AG04450 (cell line): ENCODE measurements at regions not wholly inside any gene's neighbourhood (a gene's known extent, or its start where the extent isn't known, plus 50 kb on each side); places are given as distances from the start of the nearest gene placed in this dataset.
"Not testable (repeated sequence)": the region's sequence is repeated elsewhere in the genome, so short reads cannot be mapped to it uniquely, and the experiment has no call there.

Experiments
- CTCF ChIA-PET: fragments of 300-600, 350-600 bp; formaldehyde crosslinking; extraction: SDS; loops from one replicate; lab custom pipeline; 2022; ENCODE audit warnings: antibody characterized with exemption, inconsistent platforms; lab: Charles Lee
- POLR2A ChIA-PET: fragments of 350-600 bp; formaldehyde crosslinking; extraction: SDS; loops from one replicate; lab custom pipeline; 2021; ENCODE audit warnings: antibody characterized with exemption, inconsistent platforms; lab: Yijun Ruan, JAX
- DNase-seq: peaks from one replicate; pipeline ENCODE4 v3.0.0-alpha.2; 2011; ENCODE audit warnings: low read depth, low spot score
- H3K27ac ChIP-seq: one replicate; pipeline ENCODE4 v1.5.1; 2012; ENCODE audit warnings: low read depth, low read length, control low read depth
- H3K27me3 ChIP-seq: one replicate; pipeline ENCODE4 v1.6.0; 2012; ENCODE audit warnings: low read length; ENCODE audit not compliant: control insufficient read depth, insufficient read depth
- H3K4me3 ChIP-seq: 2 replicates; pipeline ENCODE4 v1.5.1; 2011; ENCODE audit warnings: mild to moderate bottlenecking, low read depth, low read length, control low read depth
- H3K9me3 ChIP-seq: 2 replicates; pipeline ENCODE4 v1.5.1; 2012; ENCODE audit warnings: low read length; ENCODE audit not compliant: control insufficient read depth, insufficient read depth
- CTCF ChIP-seq: IDR thresholded peaks from 2 replicates; pipeline ENCODE4 v1.5.1; 2011; ENCODE audit warnings: low read depth, low read length, control low read depth, inconsistent platforms

DNA sequence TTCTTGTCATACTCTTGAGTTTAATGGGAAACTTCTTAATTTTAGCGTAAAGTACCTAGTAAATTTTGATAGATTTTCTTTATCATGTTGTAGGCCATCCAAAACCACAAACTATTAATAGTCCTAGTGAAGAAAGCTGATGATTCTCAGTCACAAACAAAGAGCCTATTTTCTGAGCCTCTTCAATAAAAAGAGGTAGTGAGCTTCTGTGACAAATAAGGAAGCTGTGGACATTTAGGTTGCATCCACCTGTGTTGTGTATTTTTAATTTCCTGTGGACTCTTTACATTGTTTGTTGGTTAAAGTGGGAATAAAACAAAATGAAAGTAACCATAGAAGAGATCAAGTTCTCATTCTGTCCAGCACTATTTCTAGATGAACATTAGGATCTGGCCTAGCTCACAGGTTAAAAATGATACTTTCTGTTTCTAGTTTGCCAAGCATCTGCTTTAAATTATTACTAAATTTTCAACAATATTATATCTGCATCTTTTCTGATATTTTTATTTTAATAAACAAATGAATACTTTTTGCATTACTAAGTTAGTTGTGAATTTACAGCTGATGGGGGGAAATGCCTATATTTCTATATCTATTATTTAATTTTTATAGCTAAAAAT lies 702.2 kb upstream of the ADGRL4 start:
- Histone ChIP-seq H3K27me3 (no peaks in the 10 kb centered on the region), H3K9me3 (no peaks in the 10 kb centered on the region), H3K27ac (no peak overlapping the region), H3K4me3 (no peak overlapping the region)
- ChIA-PET POLR2A (no interaction called here), CTCF (no interaction called here)
- no peak for TF ChIP-seq CTCF
- no peak for DNase-seq

GRCh38 chr1:79705218-79705617 lies 698.7 kb upstream of the ADGRL4 start:
- H3K27me3 ChIP-seq = no peaks in the 10 kb centered on the region
- ChIA-PET POLR2A (no interaction called here), CTCF (no interaction called here)
- H3K27ac ChIP-seq = no peak overlapping the region
- DNase-seq = no peak
- H3K4me3 ChIP-seq = no peak overlapping the region
- no peaks in the 10 kb centered on the region for H3K9me3 ChIP-seq
- no peak for TF ChIP-seq CTCF

DNA sequence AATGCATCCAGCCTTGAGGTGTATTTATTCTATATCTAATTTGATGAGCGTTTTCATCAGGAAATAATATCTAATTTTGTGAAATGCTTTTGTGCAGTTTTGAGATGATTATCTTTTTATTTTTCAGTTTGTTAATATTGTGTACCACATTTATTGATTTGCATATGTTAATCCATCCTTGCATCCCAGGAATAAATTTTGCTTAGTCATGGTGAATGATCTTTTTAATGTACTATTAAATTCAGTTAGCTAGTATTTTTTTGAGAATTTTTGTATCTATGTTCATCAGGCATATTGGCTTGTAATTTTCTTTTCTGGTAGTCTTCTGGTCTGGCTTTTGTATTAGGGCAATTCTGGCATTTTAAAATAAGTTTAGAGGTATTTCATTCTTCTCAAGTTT lies 697.5 kb upstream of the ADGRL4 start:
- no peaks in the 10 kb centered on the region for H3K27me3 ChIP-seq
- TF ChIP-seq CTCF = no peak
- POLR2A ChIA-PET = no interaction called here
- H3K9me3 ChIP-seq = no peaks in the 10 kb centered on the region
- CTCF ChIA-PET = no interaction called here
- no peak overlapping the region for H3K27ac ChIP-seq
- no peak overlapping the region for H3K4me3 ChIP-seq
- no peak for DNase-seq

DNA sequence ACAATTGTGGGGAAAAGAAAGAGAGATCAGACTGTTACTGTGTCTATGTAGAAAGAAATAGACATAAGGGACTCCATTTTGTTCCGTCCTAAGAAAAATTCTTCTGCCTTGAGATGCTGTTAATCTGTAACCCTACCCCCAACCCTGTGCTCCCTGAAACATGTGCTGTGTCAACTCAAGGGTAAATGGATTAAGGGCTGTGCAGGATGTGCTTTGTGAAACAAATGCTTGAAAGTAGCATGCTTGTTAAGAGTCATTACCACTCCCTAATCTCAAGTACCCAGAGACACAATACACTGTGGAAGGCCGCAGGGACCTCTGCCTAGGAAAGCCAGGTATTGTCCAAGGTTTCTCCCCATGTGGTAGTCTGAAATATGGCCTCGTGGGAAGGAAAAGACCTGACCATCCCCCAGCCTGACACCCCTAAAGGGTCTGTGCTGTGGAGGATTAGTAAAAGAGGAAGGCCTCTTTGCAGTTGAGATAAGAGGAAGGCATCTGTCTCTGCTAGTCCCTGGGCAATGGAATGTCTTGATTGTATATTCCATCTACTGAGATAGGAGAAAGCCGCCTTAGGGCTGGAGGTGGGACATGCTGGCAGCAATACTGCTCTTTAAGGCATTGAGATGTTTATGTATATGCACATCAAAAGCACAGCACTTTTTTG lies 695.9 kb upstream of the ADGRL4 start:
- DNase-seq, POLR2A ChIA-PET, H3K9me3 ChIP-seq, CTCF ChIA-PET, H3K4me3 ChIP-seq, H3K27ac ChIP-seq, H3K27me3 ChIP-seq: not testable (repeated sequence)

DNA sequence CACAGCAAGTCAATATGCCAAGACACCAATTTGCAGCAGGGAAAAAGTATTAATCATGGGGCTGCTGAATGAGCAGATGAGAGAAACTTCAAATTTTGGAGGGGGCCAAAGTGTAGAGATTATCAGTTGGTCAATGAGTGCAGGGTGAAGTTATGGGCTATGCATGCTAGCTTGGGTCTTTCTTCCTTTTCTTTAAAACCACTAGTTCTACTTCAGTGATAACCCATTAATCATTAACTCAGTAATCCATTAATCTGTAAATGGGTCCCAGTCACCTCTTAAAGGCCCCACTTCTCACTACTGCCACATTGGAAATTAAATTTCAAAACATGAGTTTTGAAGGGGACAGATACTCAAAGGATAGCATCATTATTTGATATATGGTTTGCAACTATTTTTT lies 688.6 kb upstream of the ADGRL4 start:
- ChIA-PET POLR2A (no interaction called here), CTCF (no interaction called here)
- no peak for DNase-seq
- TF ChIP-seq CTCF = no peak
- H3K4me3 ChIP-seq = no peak overlapping the region
- no peaks in the 10 kb centered on the region for H3K9me3 ChIP-seq
- no peak overlapping the region for H3K27ac ChIP-seq
- no peaks in the 10 kb centered on the region for H3K27me3 ChIP-seq
